H1 (cell line): ENCODE measurements at regions not wholly inside any gene's neighbourhood (a gene's known extent, or its start where the extent isn't known, plus 50 kb on each side); places are given as distances from the start of the nearest gene placed in this dataset.

Experiments used
- BACH1 ChIP-seq: IDR thresholded peaks from 2 replicates; pipeline ENCODE4 v1.6.1; 2012; ENCODE audit warnings: low read length, improper control_type of control experiment
- CBX8 ChIP-seq: fragments of 300-800, 300-1000 bp; sonication (generic); IDR thresholded peaks from 2 replicates; pipeline ENCODE4 v1.7.1; 2016; ENCODE audit warnings: low read depth, low read length, borderline replicate concordance
- KDM4A ChIP-seq: IDR thresholded peaks from one replicate; pipeline ENCODE4 v1.7.1; 2012; ENCODE audit warnings: low read depth, mild to moderate bottlenecking, moderate library complexity, low read length, inconsistent platforms; ENCODE audit not compliant: severe bottlenecking
- NANOG ChIP-seq: IDR thresholded peaks from 2 replicates; pipeline ENCODE4 v1.6.1; 2011; ENCODE audit warnings: low read length, low read depth, mild to moderate bottlenecking, inconsistent platforms; ENCODE audit not compliant: insufficient read depth, poor library complexity, severe bottlenecking

- TF ChIP-seq CBX8 (no peak), NANOG (no peak), BACH1 (no peak), KDM4A (no peak)
These were observed 111.3 kb upstream of the ELOVL6 start (continued) for GRCh38 chr4:110309675-110310074.
